Panc1 (cell line): ENCODE measurements at regions not wholly inside any gene's neighbourhood (a gene's known extent, or its start where the extent isn't known, plus 50 kb on each side); places are given as distances from the start of the nearest gene placed in this dataset.

Source experiments
- ATAC-seq: fragments of 200-7000 bp; cut with Tn5 transposase; 2 replicates; pipeline ENCODE4 v1.9.1; 2020; ENCODE audit warnings: mild to moderate bottlenecking, moderate library complexity
- BruUV-seq: library from RNA; stranded (reverse); fragments of 400-500 nt; replicated peaks from 2 replicates; lab custom pipeline; 2021; lab: Mats Ljungman, UMichigan
- CTCF ChIA-PET: fragments of 300-600 bp; sonication (Branson Sonifier 250); formaldehyde crosslinking; loops from one replicate; lab custom pipeline; 2022; ENCODE audit warnings: antibody characterized with exemption; lab: Charles Lee
- POLR2A ChIA-PET: fragments of 300-600 bp; sonication (Branson Sonifier 250); formaldehyde crosslinking; loops from one replicate; lab custom pipeline; 2022; ENCODE audit warnings: antibody characterized with exemption; lab: Charles Lee
- DNase-seq: peaks from one replicate; pipeline ENCODE4 v3.0.0-alpha.2; 2010; ENCODE audit warnings: low read depth, low spot score
- H3K27ac ChIP-seq: 2 replicates; pipeline ENCODE4 v1.5.1; 2011; ENCODE audit warnings: mild to moderate bottlenecking, low read length, inconsistent platforms
- H3K27me3 ChIP-seq: fragments of 200-500 bp; sonication (Bioruptor generic); 2 replicates; pipeline ENCODE4 v1.6.0; 2014; ENCODE audit warnings: low read length, inconsistent platforms; ENCODE audit not compliant: control insufficient read depth, insufficient read depth
- H3K36me3 ChIP-seq: fragments of 200-500 bp; sonication (Bioruptor generic); 2 replicates; pipeline ENCODE4 v1.5.1; 2014; ENCODE audit warnings: inconsistent platforms, mild to moderate bottlenecking, low read length, moderate library complexity; ENCODE audit not compliant: control insufficient read depth, insufficient read depth
- H3K4me1 ChIP-seq: 2 replicates; pipeline ENCODE4 v1.5.1; 2011; ENCODE audit warnings: inconsistent platforms, mild to moderate bottlenecking, low read length, moderate library complexity; ENCODE audit not compliant: control insufficient read depth, insufficient read depth
- H3K4me3 ChIP-seq, 2 experiments: 2 replicates each; pipeline ENCODE4 v1.5.1; 2011 to 2012; ENCODE audit warnings: low read depth in 2 of 2, low read length in 2 of 2, mild to moderate bottlenecking in 2 of 2, inconsistent platforms in 1 of 2, moderate library complexity in 1 of 2
- H3K9me3 ChIP-seq: fragments of 200-500 bp; sonication (Bioruptor generic); 2 replicates; pipeline ENCODE4 v1.5.1; 2014; ENCODE audit warnings: low read depth, mild to moderate bottlenecking, inconsistent platforms, low read length, moderate library complexity; ENCODE audit not compliant: control insufficient read depth, insufficient read depth
- CTCF ChIP-seq: fragments of 450-650 bp; IDR thresholded peaks from 2 replicates; pipeline ENCODE4 v1.5.1; 2017; ENCODE audit warnings: mild to moderate bottlenecking
- POLR2AphosphoS5 ChIP-seq: IDR thresholded peaks from 2 replicates; pipeline ENCODE4 v1.6.1; 2012; ENCODE audit warnings: mild to moderate bottlenecking, low read depth, low read length, moderate library complexity
- REST ChIP-seq, 2 experiments: IDR thresholded peaks; 2 replicates each; pipeline ENCODE4 v1.6.1; 2011 to 2012; ENCODE audit warnings: low read depth in 2 of 2, control low read depth in 1 of 2, low read length in 1 of 2, mild to moderate bottlenecking in 1 of 2, moderate library complexity in 1 of 2; ENCODE audit not compliant: insufficient read depth in 1 of 2
- SIN3A ChIP-seq: IDR thresholded peaks from 2 replicates; pipeline ENCODE4 v1.6.1; 2012; ENCODE audit warnings: low read depth, mild to moderate bottlenecking, low read length, moderate library complexity, borderline replicate concordance; ENCODE audit not compliant: insufficient read depth
- TCF7L2 ChIP-seq: IDR thresholded peaks from 2 replicates; pipeline ENCODE4 v1.6.1; 2011; ENCODE audit warnings: mild to moderate bottlenecking, low read depth, low read length, inconsistent platforms
- in situ Hi-C: cut with HindIII; loops from 2 replicates; pipeline ENCODE4 v1.10.0; 2016; ENCODE audit warnings: low sequenced_read_pairs, low pct_unique_long_range_greater_than_20kb
- intact Hi-C: fragments of 100-400 bp; cut with micrococcal nuclease; formaldehyde crosslinking; loops from one replicate; pipeline ENCODE4 v1.10.0; 2022; ENCODE audit not compliant: unreplicated experiment

DNA sequence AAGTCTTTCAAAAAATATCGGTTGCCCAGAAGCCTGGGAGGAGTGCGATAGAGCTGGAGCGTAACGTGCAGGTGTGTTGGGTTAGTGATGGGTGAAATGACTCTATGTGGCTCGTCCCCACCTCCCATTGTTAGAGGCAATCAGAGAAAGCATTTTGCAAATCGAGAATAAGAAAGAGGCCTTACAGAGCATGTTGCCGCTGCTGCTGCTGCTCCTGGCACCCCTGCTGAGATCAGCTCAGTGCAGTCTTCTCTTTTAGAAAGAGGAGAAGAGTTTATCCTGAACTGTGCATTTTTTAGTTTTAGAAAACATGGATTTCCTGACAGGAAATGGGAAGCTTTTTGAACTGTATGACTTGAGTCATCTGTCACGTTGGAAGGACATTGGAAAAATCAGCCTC is 774.5 kb upstream of the RBFOX1 start:
- TF ChIP-seq SIN3A (no peak), POLR2AphosphoS5 (no peak), REST (IDR thresholded peaks at IDR 0.05; ENCODE audit: insufficient read depth in 1 of 2, low read depth in 2 of 2, low read length in 1 of 2) (no peak), CTCF (no peak), TCF7L2 (no peak)
- H3K27me3 ChIP-seq: no peaks in the 10 kb centered on the region
- intact Hi-C loops: no loop called here
- no peaks in the 10 kb centered on the region for H3K4me1 ChIP-seq
- CTCF ChIA-PET: no interaction called here
- H3K36me3 ChIP-seq: no peaks in the 10 kb centered on the region
- no TSS peak for BruUV-seq
- ATAC-seq (no peak), DNase-seq (no peak)
- no peak overlapping the region for H3K27ac ChIP-seq
- POLR2A ChIA-PET: no interaction called here
- in situ Hi-C loops: no loop called here
- H3K9me3 ChIP-seq: no peaks in the 10 kb centered on the region
- H3K4me3 ChIP-seq: no peak overlapping the region

DNA sequence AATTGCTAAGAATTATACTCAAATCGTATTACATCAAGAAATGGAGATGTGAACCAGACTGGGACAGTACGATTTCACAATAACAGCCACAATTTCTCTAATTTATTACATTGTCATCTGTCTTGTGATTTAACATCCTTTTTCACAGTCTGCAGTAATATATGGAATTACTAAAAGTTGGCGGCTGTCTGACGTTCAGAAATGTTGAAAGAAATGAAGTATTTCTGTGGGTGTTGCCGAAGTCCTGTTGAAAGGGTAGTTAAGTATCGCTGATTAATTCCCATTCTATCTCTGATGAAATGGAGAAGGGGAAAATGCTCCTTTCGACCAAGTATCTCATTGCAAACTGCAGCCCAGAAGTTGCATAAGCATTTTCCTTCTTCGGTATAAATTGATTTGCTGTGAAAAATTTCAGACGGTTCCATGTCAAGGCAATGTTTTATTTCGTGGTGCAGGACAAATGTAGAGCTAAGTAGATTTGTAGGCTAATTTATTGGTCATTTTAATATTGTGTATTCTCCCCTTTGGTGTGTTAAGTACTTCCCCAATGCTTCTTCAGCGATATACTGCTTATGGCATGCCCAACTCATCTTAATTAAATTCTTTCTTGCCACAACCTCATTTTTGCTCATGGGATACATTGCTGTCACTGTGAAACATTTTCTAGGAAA is 775.2 kb upstream of the RBFOX1 start:
- no TSS peak for BruUV-seq
- no peaks in the 10 kb centered on the region for H3K4me1 ChIP-seq
- H3K27me3 ChIP-seq: no peaks in the 10 kb centered on the region
- TF ChIP-seq SIN3A (no peak), CTCF (no peak), TCF7L2 (no peak), REST (IDR thresholded peaks at IDR 0.05; ENCODE audit: insufficient read depth in 1 of 2, low read depth in 2 of 2, low read length in 1 of 2) (no peak), POLR2AphosphoS5 (no peak)
- H3K27ac ChIP-seq: no peak overlapping the region
- DNase-seq (no peak), ATAC-seq (no peak)
- POLR2A ChIA-PET: no interaction called here
- H3K9me3 ChIP-seq: no peaks in the 10 kb centered on the region
- in situ Hi-C loops (no loop called here), intact Hi-C loops (no loop called here)
- CTCF ChIA-PET: no interaction called here
- no peak overlapping the region for H3K4me3 ChIP-seq
- H3K36me3 ChIP-seq: no peaks in the 10 kb centered on the region
